ENCODE measurements at regions not wholly inside any gene's neighbourhood (a gene's known extent, or its start where the extent isn't known, plus 50 kb on each side); places are given as distances from the start of the nearest gene placed in this dataset.

- Histone ChIP-seq H3K27me3 (ENCODE audit: insufficient read depth, low read depth, severe bottlenecking) (no peaks in the 10 kb centered on the region), H3K4me3 (ENCODE audit: low read depth, low read length) (no peak overlapping the region), H3K9me3 (ENCODE audit: severe bottlenecking) (no peaks in the 10 kb centered on the region), H3K27ac (no peak overlapping the region), H3K36me3 (no peaks in the 10 kb centered on the region)
- DNase-seq = no peak
- TF ChIP-seq, protein P1, sequence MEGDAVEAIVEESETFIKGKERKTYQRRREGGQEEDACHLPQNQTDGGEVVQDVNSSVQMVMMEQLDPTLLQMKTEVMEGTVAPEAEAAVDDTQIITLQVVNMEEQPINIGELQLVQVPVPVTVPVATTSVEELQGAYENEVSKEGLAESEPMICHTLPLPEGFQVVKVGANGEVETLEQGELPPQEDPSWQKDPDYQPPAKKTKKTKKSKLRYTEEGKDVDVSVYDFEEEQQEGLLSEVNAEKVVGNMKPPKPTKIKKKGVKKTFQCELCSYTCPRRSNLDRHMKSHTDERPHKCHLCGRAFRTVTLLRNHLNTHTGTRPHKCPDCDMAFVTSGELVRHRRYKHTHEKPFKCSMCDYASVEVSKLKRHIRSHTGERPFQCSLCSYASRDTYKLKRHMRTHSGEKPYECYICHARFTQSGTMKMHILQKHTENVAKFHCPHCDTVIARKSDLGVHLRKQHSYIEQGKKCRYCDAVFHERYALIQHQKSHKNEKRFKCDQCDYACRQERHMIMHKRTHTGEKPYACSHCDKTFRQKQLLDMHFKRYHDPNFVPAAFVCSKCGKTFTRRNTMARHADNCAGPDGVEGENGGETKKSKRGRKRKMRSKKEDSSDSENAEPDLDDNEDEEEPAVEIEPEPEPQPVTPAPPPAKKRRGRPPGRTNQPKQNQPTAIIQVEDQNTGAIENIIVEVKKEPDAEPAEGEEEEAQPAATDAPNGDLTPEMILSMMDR (IDR thresholded peaks at IDR 0.05; ENCODE audit: low read depth, low read length) = no peak
Observed at GRCh38 chr2:43126817-43127207, 99.6 kb downstream of the ZFP36L2 start.

DNA sequence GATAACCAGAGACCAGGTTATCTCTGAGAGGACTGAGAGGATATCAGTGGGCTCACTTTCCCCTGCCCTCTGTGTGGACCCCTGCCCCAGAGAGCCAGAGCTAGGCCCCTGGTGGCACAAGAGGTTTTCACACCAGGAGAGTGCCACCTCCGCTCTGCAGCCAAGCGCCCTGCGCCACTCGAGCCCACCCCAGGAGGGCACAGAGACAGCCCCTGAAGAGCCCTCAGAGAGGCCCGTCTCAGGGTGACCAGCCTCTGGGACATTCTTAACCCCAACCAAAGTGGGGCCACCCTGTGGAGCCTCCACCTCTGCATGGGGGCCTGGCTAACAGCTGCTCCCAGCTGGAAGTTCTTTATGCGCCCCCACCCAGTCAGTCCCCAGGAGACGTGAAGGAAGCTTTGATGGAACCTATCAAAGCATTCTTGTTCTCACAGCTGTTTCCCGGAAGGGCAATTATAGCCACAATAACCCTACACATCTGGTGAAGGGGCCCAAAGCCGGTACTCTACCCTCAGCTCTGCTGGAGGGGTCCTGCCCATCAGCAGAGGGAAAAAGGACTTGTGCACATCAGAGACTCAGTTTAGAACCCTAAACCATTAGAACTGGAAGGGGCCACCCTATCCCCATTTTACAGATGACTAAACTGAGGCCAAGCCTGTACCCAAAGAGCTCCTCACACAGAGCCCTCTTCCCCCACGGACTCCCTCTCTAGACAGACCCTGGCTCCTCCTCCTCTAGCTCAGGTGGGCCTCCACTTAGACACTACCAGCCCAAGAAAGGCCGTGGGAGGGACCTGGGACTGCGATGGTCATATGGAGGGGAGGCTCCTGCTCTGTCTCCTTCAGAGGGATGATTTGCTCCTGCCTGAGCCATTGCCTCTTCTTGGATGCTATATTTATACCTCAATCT lies 101.1 kb downstream of the ZFP36L2 start:
- H3K9me3 ChIP-seq (ENCODE audit: severe bottlenecking) = no peaks in the 10 kb centered on the region
- H3K36me3 ChIP-seq = no peaks in the 10 kb centered on the region
- no peak overlapping the region for H3K27ac ChIP-seq
- no peaks in the 10 kb centered on the region for H3K27me3 ChIP-seq (ENCODE audit: insufficient read depth, low read depth, severe bottlenecking)
- TF ChIP-seq, protein P1 (IDR thresholded peaks at IDR 0.05; ENCODE audit: low read depth, low read length) = no peak
- no peak overlapping the region for H3K4me3 ChIP-seq (ENCODE audit: low read depth, low read length)
- DNase-seq = no peak

GRCh38 chr2:43124687-43125057 lies 101.7 kb downstream of the ZFP36L2 start:
- TF ChIP-seq, protein P1 (IDR thresholded peaks at IDR 0.05; ENCODE audit: low read depth, low read length) = no peak
- H3K9me3 ChIP-seq (ENCODE audit: severe bottlenecking) = no peaks in the 10 kb centered on the region
- DNase-seq = no peak
- H3K36me3 ChIP-seq = no peaks in the 10 kb centered on the region
- no peak overlapping the region for H3K27ac ChIP-seq
- no peak overlapping the region for H3K4me3 ChIP-seq (ENCODE audit: low read depth, low read length)
- H3K27me3 ChIP-seq (ENCODE audit: insufficient read depth, low read depth, severe bottlenecking) = no peaks in the 10 kb centered on the region

DNA sequence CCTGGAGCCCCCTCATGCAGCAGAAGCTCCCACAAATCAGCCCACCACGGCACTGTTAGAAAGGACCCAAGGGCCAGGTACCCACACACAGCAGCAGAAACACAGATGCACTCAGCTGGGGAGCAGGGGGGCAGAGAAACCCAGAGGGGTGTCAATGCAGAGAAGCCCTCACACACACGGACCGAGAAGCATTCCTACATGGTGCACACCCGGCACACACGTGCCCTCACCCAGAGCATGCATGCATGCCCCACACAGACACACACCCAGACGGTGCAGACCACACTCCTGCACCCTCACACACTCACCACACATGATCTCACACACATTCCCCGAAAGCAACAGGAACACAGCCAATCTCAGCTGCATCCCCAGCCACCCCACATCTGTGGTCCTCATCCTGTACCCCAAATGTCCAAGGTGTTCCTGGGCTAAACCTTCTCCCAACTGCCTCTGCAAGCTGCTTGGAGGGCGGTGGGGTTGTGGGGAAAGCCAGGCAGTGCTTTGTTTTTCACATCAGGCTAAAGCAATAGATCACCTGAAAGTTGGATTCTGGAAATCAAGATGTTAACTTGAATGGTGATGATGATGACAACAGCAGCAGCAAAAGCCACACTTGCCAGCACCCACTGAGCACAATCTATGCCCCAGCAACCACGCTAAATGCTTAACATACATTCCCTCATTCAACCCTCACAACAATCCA lies 102.3 kb downstream of the ZFP36L2 start:
- H3K9me3 ChIP-seq (ENCODE audit: severe bottlenecking) = peaks cover 4% of the 10 kb centered on the region
- H3K4me3 ChIP-seq (ENCODE audit: low read depth, low read length) = no peak overlapping the region
- TF ChIP-seq, protein P1 (IDR thresholded peaks at IDR 0.05; ENCODE audit: low read depth, low read length) = no peak
- H3K27me3 ChIP-seq (ENCODE audit: insufficient read depth, low read depth, severe bottlenecking) = no peaks in the 10 kb centered on the region
- no peaks in the 10 kb centered on the region for H3K36me3 ChIP-seq
- H3K27ac ChIP-seq = no peak overlapping the region
- DNase-seq = no peak

GRCh38 chr2:43123486-43123885 lies 102.9 kb downstream of the ZFP36L2 start:
- no peak for DNase-seq
- H3K9me3 ChIP-seq (ENCODE audit: severe bottlenecking) = peaks cover 6% of the 10 kb centered on the region
- no peaks in the 10 kb centered on the region for H3K27me3 ChIP-seq (ENCODE audit: insufficient read depth, low read depth, severe bottlenecking)
- no peak overlapping the region for H3K27ac ChIP-seq
- no peak overlapping the region for H3K4me3 ChIP-seq (ENCODE audit: low read depth, low read length)
- no peaks in the 10 kb centered on the region for H3K36me3 ChIP-seq
- TF ChIP-seq, protein P1 (IDR thresholded peaks at IDR 0.05; ENCODE audit: low read depth, low read length) = no peak

All from WERI-Rb-1 (cell line).